ENCODE measurements at regions not wholly inside any gene's neighbourhood (a gene's known extent, or its start where the extent isn't known, plus 50 kb on each side); places are given as distances from the start of the nearest gene placed in this dataset.

GRCh38 chr12:76696186-76696585 is 67.7 kb upstream of the ZDHHC17 start (continued):
- TF ChIP-seq KDM4A (IDR thresholded peaks at IDR 0.05; ENCODE audit: low read depth, low read length, severe bottlenecking) = no peak
- TF ChIP-seq ATF2 (IDR thresholded peaks at IDR 0.05; ENCODE audit: low read length) = no peak
- TF ChIP-seq CTBP2 (IDR thresholded peaks at IDR 0.05; ENCODE audit: borderline replicate concordance, insufficient read depth, insufficient read length, low read length) = no peak
- no peak for TF ChIP-seq CHD1 (IDR thresholded peaks at IDR 0.05; ENCODE audit: low read depth, low read length)
- no peak for TF ChIP-seq BRCA1 (IDR thresholded peaks at IDR 0.05; ENCODE audit: low read depth, low read length)

Measured in H1 (cell line).